HUES64 (cell line): ENCODE measurements at regions not wholly inside any gene's neighbourhood (a gene's known extent, or its start where the extent isn't known, plus 50 kb on each side); places are given as distances from the start of the nearest gene placed in this dataset.

Source experiments
- H3K27ac ChIP-seq: 2 replicates; pipeline ENCODE4 v1.7.0; 2013; ENCODE audit warnings: low read depth, low read length, inconsistent platforms
- H3K27me3 ChIP-seq: 2 replicates; pipeline ENCODE4 v1.6.1; 2013; ENCODE audit warnings: mild to moderate bottlenecking, low read length; ENCODE audit not compliant: insufficient read depth
- H3K36me3 ChIP-seq: 2 replicates; pipeline ENCODE4 v1.6.1; 2013; ENCODE audit warnings: mild to moderate bottlenecking, low read length; ENCODE audit not compliant: insufficient read depth
- H3K4me1 ChIP-seq: 2 replicates; pipeline ENCODE4 v1.6.1; 2013; ENCODE audit warnings: mild to moderate bottlenecking, low read length, moderate library complexity; ENCODE audit not compliant: insufficient read depth
- H3K4me3 ChIP-seq: 2 replicates; pipeline ENCODE4 v1.5.1; 2013; ENCODE audit warnings: mild to moderate bottlenecking, low read length, moderate library complexity
- H3K9ac ChIP-seq: 2 replicates; pipeline ENCODE4 v1.6.1; 2013; ENCODE audit warnings: mild to moderate bottlenecking, low read depth, low read length
- H3K9me3 ChIP-seq: 2 replicates; pipeline ENCODE4 v1.6.1; 2013; ENCODE audit warnings: low read depth, low read length; ENCODE audit not compliant: insufficient read depth
- WGBS: fragments of 150-250, 120-280 bp; methylation state at CpG from one replicate; pipeline ENCODE4 v1.1.7; 2013; ENCODE audit warnings: missing lambda C conversion rate; 5-methylcytosine and 5-hydroxymethylcytosine counted together

GRCh38 chr12:105783983-105784947, 354.5 kb downstream of the NUAK1 start:
- Histone ChIP-seq H3K9ac (no peak overlapping the region), H3K9me3 (0 out of 2 replicates have a peak, but pooled peaks cover under 1% of the 10 kb centered on the region), H3K4me3 (no peak overlapping the region), H3K27ac (no peak overlapping the region), H3K36me3 (no peaks in the 10 kb centered on the region), H3K4me1 (no peaks in the 10 kb centered on the region), H3K27me3 (no peaks in the 10 kb centered on the region)
- 89% methylated on average over 8 of the region's 8 CpGs for WGBS

DNA sequence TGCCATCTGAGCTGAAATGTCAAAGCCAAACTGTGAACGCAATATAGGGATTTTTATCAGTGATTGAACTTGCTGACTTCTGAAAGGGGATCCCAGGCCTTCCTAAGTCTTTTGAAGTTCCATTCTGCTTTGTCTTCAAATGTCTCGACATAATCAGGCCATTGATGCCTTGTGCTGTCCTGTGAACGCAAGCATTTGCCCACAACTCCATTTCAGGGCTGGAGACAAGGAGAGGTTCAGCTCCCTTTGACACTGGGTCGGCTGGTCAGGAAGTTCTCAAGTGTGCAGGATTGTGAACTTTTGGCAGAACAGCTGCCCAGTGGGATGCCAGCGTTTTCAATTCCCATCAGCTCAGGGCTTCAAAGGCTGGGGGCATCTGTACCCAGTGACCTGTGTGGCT, 345.3 kb downstream of the NUAK1 start:
- Histone ChIP-seq H3K27ac (no peak overlapping the region), H3K27me3 (no peaks in the 10 kb centered on the region), H3K4me1 (no peaks in the 10 kb centered on the region), H3K9me3 (peaks cover 7% of the 10 kb centered on the region; the same call in 1 of the 2 replicates), H3K9ac (no peak overlapping the region), H3K36me3 (no peaks in the 10 kb centered on the region), H3K4me3 (no peak overlapping the region)
- 72% methylated on average over 5 of the region's 5 CpGs for WGBS

GRCh38 chr12:105798256-105798845, 340.4 kb downstream of the NUAK1 start:
- WGBS: 98% methylated on average over 2 of the region's 2 CpGs
- Histone ChIP-seq H3K36me3 (no peaks in the 10 kb centered on the region), H3K27me3 (no peaks in the 10 kb centered on the region), H3K9me3 (no peaks in the 10 kb centered on the region), H3K9ac (no peak overlapping the region), H3K4me1 (no peaks in the 10 kb centered on the region), H3K4me3 (no peak overlapping the region), H3K27ac (no peak overlapping the region)

GRCh38 chr12:105799103-105799502, 339.7 kb downstream of the NUAK1 start:
- Histone ChIP-seq H3K9me3 (no peaks in the 10 kb centered on the region), H3K9ac (no peak overlapping the region), H3K4me1 (no peaks in the 10 kb centered on the region), H3K36me3 (no peaks in the 10 kb centered on the region), H3K27me3 (no peaks in the 10 kb centered on the region), H3K27ac (no peak overlapping the region), H3K4me3 (no peak overlapping the region)
- WGBS: 90% methylated on average over 2 of the region's 2 CpGs

- Histone ChIP-seq H3K9me3 (no peaks in the 10 kb centered on the region), H3K27me3 (no peaks in the 10 kb centered on the region), H3K36me3 (no peaks in the 10 kb centered on the region), H3K4me1 (no peaks in the 10 kb centered on the region), H3K27ac (no peak overlapping the region), H3K9ac (no peak overlapping the region), H3K4me3 (no peak overlapping the region)
- 98% methylated on average over 2 of the region's 2 CpGs for WGBS
These were observed 337.4 kb downstream of the NUAK1 start for GRCh38 chr12:105801351-105801750.

GRCh38 chr12:105803292-105803691, 335.5 kb downstream of the NUAK1 start:
- Histone ChIP-seq H3K27ac (no peak overlapping the region), H3K36me3 (no peaks in the 10 kb centered on the region), H3K9ac (no peak overlapping the region), H3K27me3 (no peaks in the 10 kb centered on the region), H3K4me1 (no peaks in the 10 kb centered on the region), H3K9me3 (no peaks in the 10 kb centered on the region), H3K4me3 (no peak overlapping the region)
- 59% methylated on average over 3 of the region's 4 CpGs for WGBS

GRCh38 chr12:105804591-105805265, 334.0 kb downstream of the NUAK1 start:
- 91% methylated on average over 5 of the region's 5 CpGs for WGBS
- Histone ChIP-seq H3K4me3 (no peak overlapping the region), H3K4me1 (no peaks in the 10 kb centered on the region)

DNA sequence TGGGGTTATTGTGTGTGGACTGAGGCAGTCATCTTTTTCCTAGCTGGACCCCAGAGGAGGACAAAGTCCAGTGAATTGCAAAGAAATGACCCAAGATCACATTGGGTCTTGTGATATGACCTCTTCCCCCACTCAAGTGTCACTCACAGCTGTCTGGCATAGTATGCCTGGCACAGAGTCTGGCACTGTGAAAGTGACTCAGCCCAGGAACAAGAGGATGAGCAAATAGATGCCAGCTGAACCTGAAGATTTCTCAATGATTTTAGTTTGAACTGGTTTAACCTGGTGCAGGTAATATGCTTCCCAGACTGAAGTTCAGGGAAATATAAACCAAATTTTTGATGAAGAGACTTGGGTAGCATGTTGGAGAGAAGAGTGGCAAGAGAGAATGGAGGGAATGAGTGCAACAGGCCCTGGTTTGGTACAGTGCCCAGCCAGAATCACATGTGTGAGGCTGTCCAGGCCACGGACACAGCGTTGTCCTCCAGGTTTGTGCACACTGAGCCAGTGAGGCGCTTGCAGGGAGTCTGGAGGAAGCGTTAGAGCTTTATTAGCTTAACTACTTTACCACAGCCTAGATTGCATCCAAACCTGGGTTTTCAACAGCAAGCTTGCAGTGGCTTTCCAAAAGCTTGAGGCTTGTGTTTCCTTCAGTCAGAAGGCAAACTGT, 332.9 kb downstream of the NUAK1 start:
- Histone ChIP-seq H3K36me3 (no peaks in the 10 kb centered on the region), H3K27me3 (no peaks in the 10 kb centered on the region), H3K27ac (no peak overlapping the region), H3K9ac (no peak overlapping the region), H3K9me3 (no peaks in the 10 kb centered on the region), H3K4me3 (no peak overlapping the region), H3K4me1 (no peaks in the 10 kb centered on the region)
- 91% methylated on average over 4 of the region's 4 CpGs for WGBS

More at GRCh38 chr12:105804591-105805265, 334.0 kb downstream of the NUAK1 start:
- Histone ChIP-seq H3K27ac (no peak overlapping the region), H3K9ac (no peak overlapping the region), H3K9me3 (no peaks in the 10 kb centered on the region), H3K36me3 (no peaks in the 10 kb centered on the region), H3K27me3 (no peaks in the 10 kb centered on the region)

DNA sequence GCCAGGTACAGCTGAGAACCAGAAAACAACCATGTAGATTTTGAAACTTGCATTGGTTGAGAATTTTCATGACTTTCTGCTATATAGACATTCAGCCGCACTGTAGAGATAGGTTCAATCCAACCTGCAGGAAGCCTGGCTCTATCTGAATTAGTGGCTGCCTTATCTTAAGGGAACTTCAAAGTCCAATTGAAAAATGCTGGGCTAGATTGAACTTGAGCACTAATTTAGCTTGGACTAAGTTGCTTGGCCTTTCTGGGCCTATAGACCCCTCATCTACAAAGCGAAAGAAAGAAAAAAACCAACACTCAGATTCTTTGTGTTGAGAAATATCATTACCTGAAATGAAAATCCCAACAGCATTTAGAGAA, 332.4 kb downstream of the NUAK1 start:
- no peaks in the 10 kb centered on the region for H3K36me3 ChIP-seq
- H3K27me3 ChIP-seq: no peaks in the 10 kb centered on the region
- no peaks in the 10 kb centered on the region for H3K4me1 ChIP-seq
- no peak overlapping the region for H3K4me3 ChIP-seq
- WGBS: 82% methylated on average over 2 of the region's 2 CpGs
- H3K9me3 ChIP-seq: no peaks in the 10 kb centered on the region
- no peak overlapping the region for H3K27ac ChIP-seq
- no peak overlapping the region for H3K9ac ChIP-seq

DNA sequence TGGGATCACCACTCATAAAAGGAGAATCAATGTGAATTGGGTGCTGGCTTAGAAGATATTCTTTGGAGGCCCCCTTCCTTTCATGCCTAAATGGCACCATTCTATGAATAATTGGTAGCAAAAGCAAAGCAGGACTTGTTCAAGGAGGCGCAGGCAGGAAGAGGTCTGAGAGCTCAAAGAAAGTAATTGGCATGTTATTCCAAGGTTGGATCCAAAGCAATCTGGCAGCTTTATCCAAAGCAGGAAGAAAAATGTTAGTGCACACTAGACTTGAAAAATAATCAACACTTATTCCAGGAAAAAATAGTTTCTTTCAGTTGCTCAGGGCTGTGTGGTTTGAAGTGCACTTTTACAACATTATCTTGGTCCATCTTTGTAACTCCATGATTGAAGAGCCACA, 326.4 kb downstream of the NUAK1 start:
- H3K27me3 ChIP-seq: no peaks in the 10 kb centered on the region
- 97% methylated on average over 1 of the region's 1 CpG for WGBS
- no peak overlapping the region for H3K27ac ChIP-seq
- no peaks in the 10 kb centered on the region for H3K4me1 ChIP-seq
- H3K9ac ChIP-seq: no peak overlapping the region
- no peaks in the 10 kb centered on the region for H3K9me3 ChIP-seq
- no peaks in the 10 kb centered on the region for H3K36me3 ChIP-seq
- H3K4me3 ChIP-seq: no peak overlapping the region

- no peaks in the 10 kb centered on the region for H3K4me1 ChIP-seq
- WGBS: 64% methylated on average over 5 of the region's 5 CpGs
- H3K27me3 ChIP-seq: no peaks in the 10 kb centered on the region
- no peak overlapping the region for H3K4me3 ChIP-seq
- no peaks in the 10 kb centered on the region for H3K36me3 ChIP-seq
- H3K9me3 ChIP-seq: no peaks in the 10 kb centered on the region
- no peak overlapping the region for H3K27ac ChIP-seq
- no peak overlapping the region for H3K9ac ChIP-seq
These were observed 325.6 kb downstream of the NUAK1 start for GRCh38 chr12:105813201-105813600.
